ENCODE measurements at regions not wholly inside any gene's neighbourhood (a gene's known extent, or its start where the extent isn't known, plus 50 kb on each side); places are given as distances from the start of the nearest gene placed in this dataset.

DNA sequence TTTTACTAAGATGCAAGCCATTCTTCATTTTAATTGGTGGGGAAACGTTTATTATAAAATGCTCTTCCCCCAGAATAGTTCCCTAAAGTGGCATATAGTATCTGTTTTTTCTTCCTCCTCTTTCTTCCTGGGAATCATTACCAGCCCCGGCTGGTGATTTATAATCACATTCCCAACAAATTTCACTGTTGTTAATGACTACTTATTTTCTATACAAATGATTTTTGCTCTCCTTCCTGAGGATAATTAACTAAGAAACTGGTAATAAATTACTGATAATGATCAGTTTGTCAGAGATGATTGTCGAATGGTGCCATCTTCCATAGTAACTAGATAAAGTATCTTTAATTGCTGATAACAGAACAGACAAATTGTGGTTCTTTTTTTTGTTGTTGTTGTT is 785.5 kb upstream of the RBFOX1 start:
- no peak for TF ChIP-seq POLR2A (IDR thresholded peaks at IDR 0.05; ENCODE audit: low read depth, low read length)
- TF ChIP-seq, protein P1, sequence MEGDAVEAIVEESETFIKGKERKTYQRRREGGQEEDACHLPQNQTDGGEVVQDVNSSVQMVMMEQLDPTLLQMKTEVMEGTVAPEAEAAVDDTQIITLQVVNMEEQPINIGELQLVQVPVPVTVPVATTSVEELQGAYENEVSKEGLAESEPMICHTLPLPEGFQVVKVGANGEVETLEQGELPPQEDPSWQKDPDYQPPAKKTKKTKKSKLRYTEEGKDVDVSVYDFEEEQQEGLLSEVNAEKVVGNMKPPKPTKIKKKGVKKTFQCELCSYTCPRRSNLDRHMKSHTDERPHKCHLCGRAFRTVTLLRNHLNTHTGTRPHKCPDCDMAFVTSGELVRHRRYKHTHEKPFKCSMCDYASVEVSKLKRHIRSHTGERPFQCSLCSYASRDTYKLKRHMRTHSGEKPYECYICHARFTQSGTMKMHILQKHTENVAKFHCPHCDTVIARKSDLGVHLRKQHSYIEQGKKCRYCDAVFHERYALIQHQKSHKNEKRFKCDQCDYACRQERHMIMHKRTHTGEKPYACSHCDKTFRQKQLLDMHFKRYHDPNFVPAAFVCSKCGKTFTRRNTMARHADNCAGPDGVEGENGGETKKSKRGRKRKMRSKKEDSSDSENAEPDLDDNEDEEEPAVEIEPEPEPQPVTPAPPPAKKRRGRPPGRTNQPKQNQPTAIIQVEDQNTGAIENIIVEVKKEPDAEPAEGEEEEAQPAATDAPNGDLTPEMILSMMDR (IDR thresholded peaks at IDR 0.05; ENCODE audit: extremely low read depth in 1 of 2, insufficient read depth in 1 of 2, low read depth in 1 of 2, low read length in 2 of 2) = no peak
- TF ChIP-seq POLR2AphosphoS5 (IDR thresholded peaks at IDR 0.05; ENCODE audit: insufficient read depth, low read depth, low read length) = no peak
- TF ChIP-seq, protein P2, sequence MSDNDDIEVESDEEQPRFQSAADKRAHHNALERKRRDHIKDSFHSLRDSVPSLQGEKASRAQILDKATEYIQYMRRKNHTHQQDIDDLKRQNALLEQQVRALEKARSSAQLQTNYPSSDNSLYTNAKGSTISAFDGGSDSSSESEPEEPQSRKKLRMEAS (IDR thresholded peaks at IDR 0.05; ENCODE audit: insufficient read depth, insufficient read length) = no peak
- TF ChIP-seq EZH2 (IDR thresholded peaks at IDR 0.05; ENCODE audit: borderline replicate concordance, low read depth, low read length, severe bottlenecking) = no peak
- TF ChIP-seq GATA2 (IDR thresholded peaks at IDR 0.05; ENCODE audit: insufficient read depth, insufficient read length, low read depth, low read length) = no peak
